Astrocyte (in vitro differentiated cells and primary cell): ENCODE measurements at regions not wholly inside any gene's neighbourhood (a gene's known extent, or its start where the extent isn't known, plus 50 kb on each side); places are given as distances from the start of the nearest gene placed in this dataset.

Experiments used
- DNase-seq: peaks from one replicate; pipeline ENCODE4 v3.0.0-alpha.2; 2010; ENCODE audit warnings: low read depth
- FAIRE-seq: peaks from 2 replicates; lab custom pipeline; 2011; peaks lifted over from hg19 to GRCh38; lab: Jason Lieb, UNC
- H2AFZ ChIP-seq: 2 replicates; pipeline ENCODE4 v1.6.0; 2012; ENCODE audit warnings: low read depth, low read length, inconsistent platforms
- H3K27ac ChIP-seq: 2 replicates; pipeline ENCODE4 v1.5.1; 2011; ENCODE audit warnings: low read depth, low read length, inconsistent platforms
- H3K27me3 ChIP-seq: 2 replicates; pipeline ENCODE4 v1.6.0; 2011; ENCODE audit warnings: low read length, inconsistent platforms; ENCODE audit not compliant: insufficient read depth
- H3K36me3 ChIP-seq: 2 replicates; pipeline ENCODE4 v1.5.1; 2011; ENCODE audit warnings: low read length, inconsistent platforms; ENCODE audit not compliant: insufficient read depth
- H3K4me1 ChIP-seq: 2 replicates; pipeline ENCODE4 v1.5.1; 2011; ENCODE audit warnings: low read length, inconsistent platforms; ENCODE audit not compliant: insufficient read depth
- H3K4me2 ChIP-seq: 2 replicates; pipeline ENCODE4 v1.6.0; 2012; ENCODE audit warnings: low read length, inconsistent platforms
- H3K4me3 ChIP-seq: 2 replicates; pipeline ENCODE4 v1.5.1; 2011; ENCODE audit warnings: low read depth, mild to moderate bottlenecking, low read length, inconsistent platforms; ENCODE audit not compliant: insufficient read depth
- H3K79me2 ChIP-seq: 2 replicates; pipeline ENCODE4 v1.6.0; 2012; ENCODE audit warnings: mild to moderate bottlenecking, low read length, inconsistent platforms; ENCODE audit not compliant: insufficient read depth
- H3K9ac ChIP-seq: 2 replicates; pipeline ENCODE4 v1.6.0; 2012; ENCODE audit warnings: mild to moderate bottlenecking, low read length, inconsistent platforms
- H3K9me3 ChIP-seq: 2 replicates; pipeline ENCODE4 v1.5.1; 2012; ENCODE audit warnings: low read depth, mild to moderate bottlenecking, low read length, inconsistent platforms; ENCODE audit not compliant: insufficient read depth
- H4K20me1 ChIP-seq: 2 replicates; pipeline ENCODE4 v1.6.0; 2012; ENCODE audit warnings: low read length, inconsistent platforms; ENCODE audit not compliant: insufficient read depth
- H3K27ac Mint-ChIP-seq: one replicate; pipeline ENCODE4 v1.8.0; 2021; ENCODE audit warnings: mild to moderate bottlenecking, mixed read lengths; ENCODE audit not compliant: unreplicated experiment
- H3K27me3 Mint-ChIP-seq: one replicate; pipeline ENCODE4 v1.8.0; 2021; ENCODE audit warnings: low read depth, mixed read lengths; ENCODE audit not compliant: unreplicated experiment
- H3K36me3 Mint-ChIP-seq: one replicate; pipeline ENCODE4 v1.8.0; 2021; ENCODE audit warnings: low read depth, mixed read lengths; ENCODE audit not compliant: unreplicated experiment
- H3K4me1 Mint-ChIP-seq: one replicate; pipeline ENCODE4 v1.8.0; 2021; ENCODE audit warnings: low read depth, mixed read lengths; ENCODE audit not compliant: unreplicated experiment
- H3K4me3 Mint-ChIP-seq: one replicate; pipeline ENCODE4 v1.8.0; 2021; ENCODE audit warnings: mild to moderate bottlenecking, moderate library complexity, mixed read lengths; ENCODE audit not compliant: unreplicated experiment
- H3K9me3 Mint-ChIP-seq: one replicate; pipeline ENCODE4 v1.8.0; 2021; ENCODE audit warnings: mild to moderate bottlenecking, mixed read lengths; ENCODE audit not compliant: unreplicated experiment
- EZH2 ChIP-seq: IDR thresholded peaks from 2 replicates; pipeline ENCODE4 v1.6.1; 2012; ENCODE audit warnings: mild to moderate bottlenecking, low read length, inconsistent platforms; ENCODE audit not compliant: insufficient read depth
- TF ChIP-seq, protein P1 (sequence below): IDR thresholded peaks from 2 replicates; pipeline ENCODE4 v1.5.1; 2011; ENCODE audit warnings: low read depth, mild to moderate bottlenecking, inconsistent platforms, low read length, moderate library complexity; ENCODE audit not compliant: insufficient read depth

DNA sequence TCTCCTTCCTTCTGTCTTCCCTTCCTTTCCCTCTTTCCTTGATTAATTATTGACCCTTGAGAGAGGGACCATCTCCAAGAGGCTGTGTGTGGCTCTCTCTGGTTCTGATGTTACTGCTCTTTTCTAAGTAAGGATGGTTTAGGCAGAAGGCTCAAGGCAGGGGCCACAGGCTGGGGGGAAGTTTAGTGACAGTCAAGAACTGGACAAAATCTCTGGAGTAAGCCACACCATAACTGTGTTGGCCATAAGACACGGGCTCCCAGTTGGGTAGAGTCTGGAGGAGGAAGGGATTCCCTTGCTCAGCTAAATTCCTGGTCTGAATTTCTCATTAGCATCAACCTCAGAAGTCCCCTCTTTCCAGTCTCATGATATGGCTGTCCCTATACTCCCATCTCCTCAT lies 74.7 kb downstream of the BUD13 start:
- no peak overlapping the region for H2AFZ ChIP-seq
- H3K4me1 ChIP-seq, result no peaks in the 10 kb centered on the region
- no peak overlapping the region for H3K27ac Mint-ChIP-seq
- H3K27me3 ChIP-seq, result no peaks in the 10 kb centered on the region
- DNase-seq, result no peak
- FAIRE-seq, result no peak
- H3K9ac ChIP-seq, result no peak overlapping the region
- no peaks in the 10 kb centered on the region for H3K36me3 Mint-ChIP-seq
- H3K4me1 Mint-ChIP-seq, result peaks cover 8% of the 10 kb centered on the region
- H3K36me3 ChIP-seq, result no peaks in the 10 kb centered on the region
- no peak overlapping the region for H3K4me3 ChIP-seq
- H3K4me2 ChIP-seq, result no peak overlapping the region
- H3K79me2 ChIP-seq, result no peaks in the 10 kb centered on the region
- no peaks in the 10 kb centered on the region for H4K20me1 ChIP-seq
- TF ChIP-seq, protein P1, sequence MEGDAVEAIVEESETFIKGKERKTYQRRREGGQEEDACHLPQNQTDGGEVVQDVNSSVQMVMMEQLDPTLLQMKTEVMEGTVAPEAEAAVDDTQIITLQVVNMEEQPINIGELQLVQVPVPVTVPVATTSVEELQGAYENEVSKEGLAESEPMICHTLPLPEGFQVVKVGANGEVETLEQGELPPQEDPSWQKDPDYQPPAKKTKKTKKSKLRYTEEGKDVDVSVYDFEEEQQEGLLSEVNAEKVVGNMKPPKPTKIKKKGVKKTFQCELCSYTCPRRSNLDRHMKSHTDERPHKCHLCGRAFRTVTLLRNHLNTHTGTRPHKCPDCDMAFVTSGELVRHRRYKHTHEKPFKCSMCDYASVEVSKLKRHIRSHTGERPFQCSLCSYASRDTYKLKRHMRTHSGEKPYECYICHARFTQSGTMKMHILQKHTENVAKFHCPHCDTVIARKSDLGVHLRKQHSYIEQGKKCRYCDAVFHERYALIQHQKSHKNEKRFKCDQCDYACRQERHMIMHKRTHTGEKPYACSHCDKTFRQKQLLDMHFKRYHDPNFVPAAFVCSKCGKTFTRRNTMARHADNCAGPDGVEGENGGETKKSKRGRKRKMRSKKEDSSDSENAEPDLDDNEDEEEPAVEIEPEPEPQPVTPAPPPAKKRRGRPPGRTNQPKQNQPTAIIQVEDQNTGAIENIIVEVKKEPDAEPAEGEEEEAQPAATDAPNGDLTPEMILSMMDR, result no peak
- TF ChIP-seq EZH2, result no peak
- H3K27me3 Mint-ChIP-seq, result peaks cover 25% of the 10 kb centered on the region
- peaks cover 2% of the 10 kb centered on the region for H3K9me3 Mint-ChIP-seq
- no peak overlapping the region for H3K4me3 Mint-ChIP-seq
- no peak overlapping the region for H3K27ac ChIP-seq
- no peaks in the 10 kb centered on the region for H3K9me3 ChIP-seq

DNA sequence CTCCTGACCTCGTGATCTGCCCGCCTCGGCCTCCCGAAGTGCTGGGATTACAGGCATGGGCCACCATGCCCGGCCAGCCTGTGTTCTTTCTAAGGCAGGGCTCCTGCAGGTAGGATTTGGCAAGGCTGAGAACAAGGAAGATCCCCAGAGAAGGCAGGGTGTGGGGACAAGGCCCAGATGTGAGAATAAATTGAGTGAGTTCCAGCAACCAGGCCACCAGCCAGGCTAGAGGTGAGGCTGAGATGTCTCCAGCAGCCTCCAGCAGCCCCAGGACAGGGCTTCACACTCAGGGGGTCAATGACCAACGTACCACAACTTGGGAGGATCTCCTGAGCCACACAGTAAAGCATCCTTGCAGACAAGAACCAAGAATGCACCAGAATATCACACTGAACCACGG lies 75.1 kb downstream of the BUD13 start:
- Mint-ChIP-seq H3K4me3 (no peak overlapping the region), H3K9me3 (peaks cover 2% of the 10 kb centered on the region), H3K36me3 (no peaks in the 10 kb centered on the region), H3K4me1 (peaks cover 4% of the 10 kb centered on the region), H3K27ac (no peak overlapping the region), H3K27me3 (peaks cover 28% of the 10 kb centered on the region)
- Histone ChIP-seq H3K4me3 (no peak overlapping the region), H3K27ac (no peak overlapping the region), H4K20me1 (no peaks in the 10 kb centered on the region), H3K79me2 (no peaks in the 10 kb centered on the region), H3K9ac (no peak overlapping the region), H2AFZ (no peak overlapping the region), H3K27me3 (no peaks in the 10 kb centered on the region), H3K4me1 (no peaks in the 10 kb centered on the region), H3K36me3 (no peaks in the 10 kb centered on the region), H3K4me2 (no peak overlapping the region), H3K9me3 (no peaks in the 10 kb centered on the region)
- FAIRE-seq (no peak), DNase-seq (no peak)
- TF ChIP-seq, protein P1, result no peak

DNA sequence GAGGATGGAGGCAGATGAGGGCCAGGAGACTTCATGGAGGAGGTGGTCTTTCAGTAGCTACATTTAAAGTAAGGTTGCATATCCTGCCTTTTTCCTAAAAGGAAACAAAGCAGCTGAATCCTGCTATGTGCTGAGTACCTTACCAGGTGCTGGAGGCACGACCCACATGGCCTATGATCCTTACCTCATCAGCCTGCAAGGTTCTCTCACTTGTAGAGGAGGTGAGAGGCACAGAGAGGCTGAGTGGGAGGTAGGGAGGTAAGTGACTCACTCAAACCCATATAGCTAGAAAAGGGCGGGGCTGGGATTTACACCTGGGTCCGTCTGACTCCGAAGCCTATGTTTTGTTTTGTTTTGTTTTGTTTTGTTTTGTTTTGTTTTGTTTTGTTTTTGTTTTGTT lies 75.8 kb downstream of the BUD13 start:
- no peak overlapping the region for H3K27ac ChIP-seq
- H3K9me3 ChIP-seq, result no peaks in the 10 kb centered on the region
- H3K79me2 ChIP-seq, result no peaks in the 10 kb centered on the region
- no peak overlapping the region for H2AFZ ChIP-seq
- no peaks in the 10 kb centered on the region for H3K36me3 ChIP-seq
- DNase-seq (no peak), FAIRE-seq (no peak)
- Mint-ChIP-seq H3K9me3 (peaks cover 2% of the 10 kb centered on the region), H3K36me3 (no peaks in the 10 kb centered on the region), H3K4me3 (no peak overlapping the region), H3K27me3 (peaks cover 31% of the 10 kb centered on the region), H3K27ac (no peak overlapping the region), H3K4me1 (peaks cover 4% of the 10 kb centered on the region)
- H3K9ac ChIP-seq, result no peak overlapping the region
- H3K4me2 ChIP-seq, result no peak overlapping the region
- H3K4me1 ChIP-seq, result no peaks in the 10 kb centered on the region
- no peaks in the 10 kb centered on the region for H3K27me3 ChIP-seq
- TF ChIP-seq, protein P1, result no peak
- TF ChIP-seq EZH2, result no peak
- H3K4me3 ChIP-seq, result no peak overlapping the region
- H4K20me1 ChIP-seq, result no peaks in the 10 kb centered on the region
